Astrocyte of the cerebellum (primary cell): ENCODE measurements at regions not wholly inside any gene's neighbourhood (a gene's known extent, or its start where the extent isn't known, plus 50 kb on each side); places are given as distances from the start of the nearest gene placed in this dataset.

Source experiments
- DNase-seq: peaks from one replicate; pipeline ENCODE4 v3.0.0-alpha.2; 2011; ENCODE audit warnings: low read depth
- H3K4me3 ChIP-seq: 2 replicates; pipeline ENCODE4 v1.5.1; 2011; ENCODE audit warnings: mild to moderate bottlenecking, low read depth, low read length, moderate library complexity
- in situ Hi-C: cut with HindIII; loops from 2 replicates; pipeline ENCODE4 v1.10.0; 2017; ENCODE audit warnings: low sequenced_read_pairs
- TF ChIP-seq, protein P1 (sequence below): IDR thresholded peaks from 2 replicates; pipeline ENCODE4 v1.5.1; 2012; ENCODE audit warnings: low read length, low read depth, moderate library complexity, mild to moderate bottlenecking; ENCODE audit errors: missing control alignments

DNA sequence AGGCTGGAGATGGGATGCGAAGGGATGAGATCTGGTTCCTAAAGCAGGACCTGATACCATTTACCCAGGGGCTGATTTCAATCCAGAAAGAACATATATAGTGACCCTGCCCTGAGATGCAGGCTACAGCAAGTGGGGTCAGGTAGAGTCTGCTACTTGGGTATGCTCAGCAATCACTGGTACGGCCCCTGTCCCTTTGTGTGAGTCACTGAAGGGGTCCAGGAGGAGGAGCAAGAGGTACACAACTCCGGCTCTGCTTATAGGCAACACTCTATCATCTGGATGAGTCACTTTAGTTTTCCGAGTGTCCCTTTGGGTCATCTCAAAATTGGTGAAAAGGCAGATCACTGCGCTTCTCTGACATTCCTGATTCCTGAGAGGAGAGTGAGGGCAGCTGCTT lies 79.6 kb upstream of the SORCS1 start:
- TF ChIP-seq, protein P1, sequence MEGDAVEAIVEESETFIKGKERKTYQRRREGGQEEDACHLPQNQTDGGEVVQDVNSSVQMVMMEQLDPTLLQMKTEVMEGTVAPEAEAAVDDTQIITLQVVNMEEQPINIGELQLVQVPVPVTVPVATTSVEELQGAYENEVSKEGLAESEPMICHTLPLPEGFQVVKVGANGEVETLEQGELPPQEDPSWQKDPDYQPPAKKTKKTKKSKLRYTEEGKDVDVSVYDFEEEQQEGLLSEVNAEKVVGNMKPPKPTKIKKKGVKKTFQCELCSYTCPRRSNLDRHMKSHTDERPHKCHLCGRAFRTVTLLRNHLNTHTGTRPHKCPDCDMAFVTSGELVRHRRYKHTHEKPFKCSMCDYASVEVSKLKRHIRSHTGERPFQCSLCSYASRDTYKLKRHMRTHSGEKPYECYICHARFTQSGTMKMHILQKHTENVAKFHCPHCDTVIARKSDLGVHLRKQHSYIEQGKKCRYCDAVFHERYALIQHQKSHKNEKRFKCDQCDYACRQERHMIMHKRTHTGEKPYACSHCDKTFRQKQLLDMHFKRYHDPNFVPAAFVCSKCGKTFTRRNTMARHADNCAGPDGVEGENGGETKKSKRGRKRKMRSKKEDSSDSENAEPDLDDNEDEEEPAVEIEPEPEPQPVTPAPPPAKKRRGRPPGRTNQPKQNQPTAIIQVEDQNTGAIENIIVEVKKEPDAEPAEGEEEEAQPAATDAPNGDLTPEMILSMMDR = no peak
- no peak overlapping the region for H3K4me3 ChIP-seq
- no peak for DNase-seq
- in situ Hi-C loops = no loop called here

DNA sequence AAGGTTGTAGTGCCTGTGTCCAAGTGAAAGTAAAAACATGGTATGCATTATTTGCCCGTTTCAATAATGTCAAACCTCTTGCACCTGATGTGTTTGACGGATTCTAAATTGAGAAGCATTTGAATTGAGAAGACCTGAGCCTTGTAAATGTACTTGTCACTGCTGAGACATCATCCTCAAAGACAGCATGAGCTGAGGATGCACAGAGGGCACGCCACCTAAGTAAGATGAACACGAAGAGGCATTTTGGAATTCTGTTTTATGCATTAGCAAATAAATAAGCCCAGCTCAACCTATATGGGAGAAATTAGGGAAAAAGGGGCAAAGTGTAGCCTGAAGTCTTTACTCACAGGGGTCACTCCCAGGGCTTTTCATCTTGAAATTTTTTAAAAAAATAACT lies 73.8 kb upstream of the SORCS1 start:
- H3K4me3 ChIP-seq = no peak overlapping the region
- in situ Hi-C loops = no loop called here
- no peak for DNase-seq
- TF ChIP-seq, protein P1 = no peak

DNA sequence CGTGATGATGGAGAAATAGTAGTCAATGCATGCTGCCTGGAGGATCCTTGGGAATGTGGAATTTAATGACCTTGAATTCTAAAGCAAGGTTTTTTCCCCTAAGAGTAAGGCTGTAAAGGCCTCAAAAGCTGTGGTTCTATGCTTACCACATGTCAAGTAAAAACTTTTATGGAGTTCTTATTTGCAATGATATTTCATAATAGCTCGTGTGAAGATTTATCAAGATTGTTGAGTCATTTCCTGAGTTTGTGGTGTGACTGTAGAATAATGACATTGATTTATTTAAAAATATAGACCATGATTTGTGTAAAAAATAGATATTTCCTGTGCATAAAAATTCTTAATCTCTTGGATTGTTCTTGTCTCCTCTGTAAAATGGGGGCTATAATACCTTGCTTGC lies 67.5 kb upstream of the SORCS1 start:
- TF ChIP-seq, protein P1 = no peak
- in situ Hi-C loops = no loop called here
- DNase-seq = no peak
- no peak overlapping the region for H3K4me3 ChIP-seq

DNA sequence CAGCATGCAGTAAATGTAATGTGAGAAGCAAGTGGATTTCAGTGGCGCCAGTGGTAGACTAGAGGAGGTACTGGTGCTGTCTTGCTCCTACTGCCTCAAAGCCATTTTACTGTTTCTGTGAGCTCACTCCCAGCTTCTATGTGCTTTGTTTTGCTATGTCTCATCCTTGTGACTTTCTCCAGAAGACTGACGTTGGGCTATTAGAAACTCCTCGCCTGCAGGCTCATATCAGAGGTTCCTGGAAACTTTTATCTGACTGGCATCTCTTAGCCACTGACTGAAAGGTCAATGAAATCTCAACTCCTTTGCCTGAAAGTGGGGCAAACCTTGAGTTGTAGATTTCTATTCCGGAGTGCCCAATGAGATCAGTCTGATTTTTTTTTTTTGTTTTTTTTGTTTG lies 66.4 kb upstream of the SORCS1 start:
- no peak for DNase-seq
- TF ChIP-seq, protein P1 = no peak
- in situ Hi-C loops = no loop called here
- no peak overlapping the region for H3K4me3 ChIP-seq

DNA sequence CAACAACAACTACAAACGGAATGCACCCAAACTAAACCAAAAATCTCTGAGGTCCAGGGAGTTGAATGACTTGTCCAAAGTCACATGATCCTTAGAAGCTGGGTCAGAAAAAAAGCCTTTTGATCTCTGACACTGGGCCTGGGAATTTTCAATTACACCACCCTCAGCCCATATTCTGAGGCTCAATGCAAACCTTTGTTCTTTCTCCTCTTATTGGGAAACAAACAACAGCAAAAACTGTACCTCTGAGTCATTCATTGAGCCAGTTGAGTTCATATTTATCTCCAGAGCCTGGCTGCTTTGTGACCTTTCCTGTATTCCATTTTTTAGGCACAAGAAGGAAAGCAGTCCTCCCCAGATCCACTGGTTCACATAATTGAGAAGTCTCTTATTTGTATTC lies 51.2 kb upstream of the SORCS1 start:
- TF ChIP-seq, protein P1 = no peak
- in situ Hi-C loops = no loop called here
- DNase-seq = no peak

More for the DNA sequence above, 51.2 kb upstream of the SORCS1 start:
- H3K4me3 ChIP-seq = no peak overlapping the region
